ENCODE measurements at regions not wholly inside any gene's neighbourhood (a gene's known extent, or its start where the extent isn't known, plus 50 kb on each side); places are given as distances from the start of the nearest gene placed in this dataset.

- no peak for TF ChIP-seq CTCF (IDR thresholded peaks at IDR 0.05)
- TF ChIP-seq ZFX (IDR thresholded peaks at IDR 0.05; ENCODE audit: borderline replicate concordance): no peak
These were observed 285.3 kb upstream of the ZSWIM2 start for GRCh38 chr2:187134306-187134705.
